Endothelial cell (in vitro differentiated cells): ENCODE measurements at regions not wholly inside any gene's neighbourhood (a gene's known extent, or its start where the extent isn't known, plus 50 kb on each side); places are given as distances from the start of the nearest gene placed in this dataset.

ENCODE experiments used
- DNase-seq: peaks from one replicate; pipeline ENCODE4 v3.0.0; 2021; ENCODE audit warnings: low spot score
- H3K27ac Mint-ChIP-seq: one replicate; pipeline ENCODE4 v1.8.0; 2021; ENCODE audit warnings: mixed read lengths, inconsistent platforms; ENCODE audit not compliant: unreplicated experiment
- H3K27me3 Mint-ChIP-seq: one replicate; pipeline ENCODE4 v1.8.0; 2021; ENCODE audit warnings: mild to moderate bottlenecking, moderate library complexity, mixed read lengths, inconsistent platforms; ENCODE audit not compliant: unreplicated experiment
- H3K36me3 Mint-ChIP-seq: one replicate; pipeline ENCODE4 v1.8.0; 2021; ENCODE audit warnings: mild to moderate bottlenecking, low read depth, mixed read lengths, inconsistent platforms; ENCODE audit not compliant: unreplicated experiment
- H3K4me1 Mint-ChIP-seq: one replicate; pipeline ENCODE4 v1.8.0; 2021; ENCODE audit warnings: mild to moderate bottlenecking, mixed read lengths, inconsistent platforms; ENCODE audit not compliant: unreplicated experiment
- H3K4me3 Mint-ChIP-seq: one replicate; pipeline ENCODE4 v1.8.0; 2021; ENCODE audit warnings: mild to moderate bottlenecking, mixed read lengths, inconsistent platforms; ENCODE audit not compliant: unreplicated experiment
- H3K9me3 Mint-ChIP-seq: one replicate; pipeline ENCODE4 v1.8.0; 2021; ENCODE audit warnings: mixed read lengths, inconsistent platforms; ENCODE audit not compliant: unreplicated experiment
- CTCF ChIP-seq: fragments of 200-600 bp; sonication (generic); IDR thresholded peaks from one replicate; pipeline ENCODE4 v1.5.0; 2021; ENCODE audit warnings: antibody characterized with exemption; ENCODE audit not compliant: unreplicated experiment

GRCh38 chr2:62370321-62371250, 135.4 kb downstream of the TMEM17 start:
- no peak overlapping the region for H3K27ac Mint-ChIP-seq
- H3K4me3 Mint-ChIP-seq = no peak overlapping the region
- peaks cover 8% of the 10 kb centered on the region for H3K36me3 Mint-ChIP-seq
- peaks cover 10% of the 10 kb centered on the region for H3K9me3 Mint-ChIP-seq
- DNase-seq = no peak
- no peak for TF ChIP-seq CTCF
- H3K27me3 Mint-ChIP-seq = peaks cover 2% of the 10 kb centered on the region
- H3K4me1 Mint-ChIP-seq = peaks cover 15% of the 10 kb centered on the region

GRCh38 chr2:62369541-62370202, 136.3 kb downstream of the TMEM17 start:
- no peak for TF ChIP-seq CTCF
- Mint-ChIP-seq H3K9me3 (peaks cover 10% of the 10 kb centered on the region), H3K36me3 (peaks cover 8% of the 10 kb centered on the region), H3K27ac (no peak overlapping the region), H3K4me3 (no peak overlapping the region), H3K27me3 (peaks cover 2% of the 10 kb centered on the region), H3K4me1 (peaks cover 24% of the 10 kb centered on the region)
- no peak for DNase-seq

- Mint-ChIP-seq H3K4me1 (peaks cover 24% of the 10 kb centered on the region), H3K4me3 (no peak overlapping the region), H3K27me3 (peaks cover 2% of the 10 kb centered on the region), H3K9me3 (no peaks in the 10 kb centered on the region), H3K36me3 (no peaks in the 10 kb centered on the region), H3K27ac (no peak overlapping the region)
- no peak for DNase-seq
- TF ChIP-seq CTCF = no peak
Measured at GRCh38 chr2:62364791-62365528, 141.0 kb downstream of the TMEM17 start.

- H3K36me3 Mint-ChIP-seq = no peaks in the 10 kb centered on the region
- DNase-seq = no peak
- TF ChIP-seq CTCF = no peak
- H3K4me1 Mint-ChIP-seq = peaks cover 16% of the 10 kb centered on the region
- H3K4me3 Mint-ChIP-seq = no peak overlapping the region
- H3K9me3 Mint-ChIP-seq = peaks cover 4% of the 10 kb centered on the region
- no peak overlapping the region for H3K27ac Mint-ChIP-seq
- H3K27me3 Mint-ChIP-seq = no peaks in the 10 kb centered on the region
Measured at GRCh38 chr2:62363166-62363565, 142.8 kb downstream of the TMEM17 start.
